BLaER1 (cell line): ENCODE measurements at regions not wholly inside any gene's neighbourhood (a gene's known extent, or its start where the extent isn't known, plus 50 kb on each side); places are given as distances from the start of the nearest gene placed in this dataset.
"Not testable (repeated sequence)": the region's sequence is repeated elsewhere in the genome, so short reads cannot be mapped to it uniquely, and the experiment has no call there.

ENCODE experiments used
- H3K27ac ChIP-seq: shearing (Covaris generic); formaldehyde crosslinking; 2 replicates; pipeline ENCODE4 v1.8.1; 2022
- H3K27me3 ChIP-seq: shearing (Covaris generic); formaldehyde crosslinking; 2 replicates; pipeline ENCODE4 v1.8.1; 2022
- H3K36me3 ChIP-seq: shearing (Covaris generic); formaldehyde crosslinking; 2 replicates; pipeline ENCODE4 v1.8.1; 2022
- H3K4me1 ChIP-seq: shearing (Covaris generic); formaldehyde crosslinking; 2 replicates; pipeline ENCODE4 v1.8.1; 2022
- H3K4me2 ChIP-seq: shearing (Covaris generic); formaldehyde crosslinking; 2 replicates; pipeline ENCODE4 v1.8.1; 2022
- H3K4me3 ChIP-seq: shearing (Covaris generic); formaldehyde crosslinking; 2 replicates; pipeline ENCODE4 v1.8.1; 2022
- H3K9ac ChIP-seq: shearing (Covaris generic); formaldehyde crosslinking; 2 replicates; pipeline ENCODE4 v1.8.1; 2022
- H3K9me3 ChIP-seq: shearing (Covaris generic); formaldehyde crosslinking; 2 replicates; pipeline ENCODE4 v1.8.1; 2022
- H4K20me1 ChIP-seq: shearing (Covaris generic); formaldehyde crosslinking; 2 replicates; pipeline ENCODE4 v1.8.1; 2022
- Cebpa-rat ChIP-seq: shearing (Covaris generic); IDR thresholded peaks from 2 replicates; pipeline ENCODE4 v1.8.1; 2022

GRCh38 chr3:192063570-192063969, 602.6 kb downstream of the PYDC2 start:
- H3K9me3 ChIP-seq, result no peaks in the 10 kb centered on the region
- H3K4me1 ChIP-seq, result no peaks in the 10 kb centered on the region
- H4K20me1 ChIP-seq, result no peaks in the 10 kb centered on the region
- no peaks in the 10 kb centered on the region for H3K36me3 ChIP-seq
- H3K4me2 ChIP-seq, result no peak overlapping the region
- H3K27ac ChIP-seq, result no peak overlapping the region
- H3K9ac ChIP-seq, result no peak overlapping the region
- TF ChIP-seq Cebpa-rat, result no peak
- no peak overlapping the region for H3K4me3 ChIP-seq
- H3K27me3 ChIP-seq, result no peaks in the 10 kb centered on the region

GRCh38 chr3:192064959-192065358, 604.0 kb downstream of the PYDC2 start:
- Histone ChIP-seq H3K4me2 (no peak overlapping the region), H3K36me3 (no peaks in the 10 kb centered on the region), H4K20me1 (no peaks in the 10 kb centered on the region), H3K4me3 (no peak overlapping the region), H3K4me1 (no peaks in the 10 kb centered on the region), H3K9ac (no peak overlapping the region), H3K9me3 (no peaks in the 10 kb centered on the region), H3K27me3 (no peaks in the 10 kb centered on the region), H3K27ac (no peak overlapping the region)
- TF ChIP-seq Cebpa-rat, result no peak

- not testable (repeated sequence) for H3K27ac ChIP-seq, H3K4me1 ChIP-seq, H3K9me3 ChIP-seq, H3K27me3 ChIP-seq, H4K20me1 ChIP-seq, H3K9ac ChIP-seq, H3K36me3 ChIP-seq, H3K4me3 ChIP-seq, H3K4me2 ChIP-seq
Measured at GRCh38 chr3:192066253-192066652, 605.3 kb downstream of the PYDC2 start.

- H3K27ac ChIP-seq, result no peak overlapping the region
- no peak for TF ChIP-seq Cebpa-rat
- H3K9me3 ChIP-seq, result no peaks in the 10 kb centered on the region
Measured at GRCh38 chr3:192068464-192069254, 607.7 kb downstream of the PYDC2 start.

GRCh38 chr3:192077795-192078497, 617.0 kb downstream of the PYDC2 start:
- Histone ChIP-seq H3K4me2 (no peak overlapping the region), H3K36me3 (no peaks in the 10 kb centered on the region), H3K4me1 (peaks cover 5% of the 10 kb centered on the region), H3K9me3 (no peaks in the 10 kb centered on the region), H4K20me1 (no peaks in the 10 kb centered on the region), H3K4me3 (no peak overlapping the region), H3K9ac (no peak overlapping the region), H3K27ac (no peak overlapping the region), H3K27me3 (no peaks in the 10 kb centered on the region)
- TF ChIP-seq Cebpa-rat, result no peak

More at GRCh38 chr3:192068464-192069254, 607.7 kb downstream of the PYDC2 start:
- no peak overlapping the region for H3K4me3 ChIP-seq
- no peaks in the 10 kb centered on the region for H3K4me1 ChIP-seq
- no peak overlapping the region for H3K4me2 ChIP-seq
- H3K27me3 ChIP-seq, result no peaks in the 10 kb centered on the region
- no peaks in the 10 kb centered on the region for H4K20me1 ChIP-seq
- no peaks in the 10 kb centered on the region for H3K36me3 ChIP-seq
- no peak overlapping the region for H3K9ac ChIP-seq

- H4K20me1 ChIP-seq, result no peaks in the 10 kb centered on the region
- no peaks in the 10 kb centered on the region for H3K36me3 ChIP-seq
- H3K27ac ChIP-seq, result no peak overlapping the region
- no peak overlapping the region for H3K4me2 ChIP-seq
- H3K9ac ChIP-seq, result no peak overlapping the region
- H3K27me3 ChIP-seq, result no peaks in the 10 kb centered on the region
- peaks cover 5% of the 10 kb centered on the region for H3K4me1 ChIP-seq
- no peaks in the 10 kb centered on the region for H3K9me3 ChIP-seq
- TF ChIP-seq Cebpa-rat, result no peak
- no peak overlapping the region for H3K4me3 ChIP-seq
Measured at GRCh38 chr3:192079098-192079497, 618.1 kb downstream of the PYDC2 start.

- H3K27ac ChIP-seq, result no peak overlapping the region
- peaks cover 5% of the 10 kb centered on the region for H3K4me1 ChIP-seq
- no peak for TF ChIP-seq Cebpa-rat
- no peaks in the 10 kb centered on the region for H3K27me3 ChIP-seq
- no peaks in the 10 kb centered on the region for H3K9me3 ChIP-seq
- no peaks in the 10 kb centered on the region for H3K36me3 ChIP-seq
- no peak overlapping the region for H3K4me3 ChIP-seq
- H3K4me2 ChIP-seq, result no peak overlapping the region
- no peaks in the 10 kb centered on the region for H4K20me1 ChIP-seq
- H3K9ac ChIP-seq, result no peak overlapping the region
Measured at GRCh38 chr3:192080336-192080735, 619.4 kb downstream of the PYDC2 start.

- Histone ChIP-seq H3K27ac (no peak overlapping the region), H3K27me3 (no peaks in the 10 kb centered on the region), H3K36me3 (no peaks in the 10 kb centered on the region), H4K20me1 (no peaks in the 10 kb centered on the region), H3K9me3 (no peaks in the 10 kb centered on the region), H3K4me3 (no peak overlapping the region), H3K4me2 (no peak overlapping the region), H3K4me1 (peaks cover 3% of the 10 kb centered on the region), H3K9ac (no peak overlapping the region)
- no peak for TF ChIP-seq Cebpa-rat
Measured at GRCh38 chr3:192082730-192083660, 622.0 kb downstream of the PYDC2 start.
